HCT116 (cell line): ENCODE measurements at regions not wholly inside any gene's neighbourhood (a gene's known extent, or its start where the extent isn't known, plus 50 kb on each side); places are given as distances from the start of the nearest gene placed in this dataset.

Experiments used
- ATAC-seq: fragments of 200-7000 bp; cut with Tn5 transposase; 2 replicates; pipeline ENCODE4 v1.9.1; 2020; ENCODE audit warnings: mild to moderate bottlenecking, moderate library complexity
- BruUV-seq: library from RNA; stranded (reverse); fragments of 400-500 nt; replicated peaks from 2 replicates; lab custom pipeline; 2021; lab: Mats Ljungman, UMichigan
- CTCF ChIA-PET: fragments of 300-600 bp; sonication (Branson Sonifier 250); formaldehyde crosslinking; loops from one replicate; lab custom pipeline; 2021; ENCODE audit warnings: antibody characterized with exemption; lab: Charles Lee
- POLR2A ChIA-PET: fragments of 300-600, 350-600 bp; sonication (Branson Sonifier 250); formaldehyde crosslinking; loops from one replicate; lab custom pipeline; 2021; ENCODE audit warnings: antibody characterized with exemption; lab: Charles Lee
- RAD21 ChIA-PET, 2 experiments: fragments of 300-600 bp; sonication (Branson Sonifier 250); formaldehyde crosslinking; loops; one replicate each; lab custom pipeline; 2023; ENCODE audit warnings: low total read pairs in 2 of 2; ENCODE audit not compliant: uncharacterized antibody in 2 of 2, unreplicated experiment in 2 of 2, low non-redundant PET in 1 of 2; lab: Charles Lee
- DNase-seq: peaks from one replicate; pipeline ENCODE4 v3.0.0-alpha.2; 2010; ENCODE audit warnings: low read depth, low spot score
- H2AFZ ChIP-seq: fragments of 200-600 bp; shearing (Covaris generic), sonication (generic); 2 replicates; pipeline ENCODE4 v1.6.1; 2017; ENCODE audit warnings: low read depth, mixed run types, mixed read lengths, antibody characterized with exemption, low read length; ENCODE audit not compliant: poor library complexity, severe bottlenecking
- H3K27ac ChIP-seq: 2 replicates; pipeline ENCODE4 v1.5.1; 2012; ENCODE audit warnings: low read depth, low read length
- H3K27me3 ChIP-seq: fragments of 200-600 bp; sonication (generic); 2 replicates; pipeline ENCODE4 v1.6.1; 2016; ENCODE audit warnings: mixed run types, low read length, mixed read lengths; ENCODE audit not compliant: insufficient read depth
- H3K36me3 ChIP-seq, 2 experiments: fragments of 200-500 bp in 1 of 2; fragments of 200-600 bp in 1 of 2; sonication (Bioruptor generic) in 1 of 2; sonication (generic) in 1 of 2; 2 replicates each; pipeline versions ENCODE4 v1.5.1 to v1.6.1; 2014 to 2016; ENCODE audit warnings: low read length in 2 of 2, inconsistent platforms in 1 of 2, mixed read lengths in 1 of 2, mixed run types in 1 of 2; ENCODE audit not compliant: insufficient read depth in 2 of 2, control insufficient read depth in 1 of 2
- H3K4me1 ChIP-seq, 2 experiments: fragments of 200-600 bp in 1 of 2; sonication (generic) in 1 of 2; 2 replicates each; pipeline versions ENCODE4 v1.5.1 to v1.6.1; 2012 to 2017; ENCODE audit warnings: low read length in 2 of 2, inconsistent platforms in 1 of 2, mild to moderate bottlenecking in 1 of 2, mixed read lengths in 1 of 2, mixed run types in 1 of 2, moderate library complexity in 1 of 2; ENCODE audit not compliant: insufficient read depth in 2 of 2, control insufficient read depth in 1 of 2
- H3K4me2 ChIP-seq: fragments of 200-600 bp; sonication (generic); 2 replicates; pipeline ENCODE4 v1.6.1; 2017; ENCODE audit warnings: mixed run types, low read length, mixed read lengths
- H3K4me3 ChIP-seq, 2 experiments: fragments of 200-600 bp in 1 of 2; sonication (generic) in 1 of 2; replicated peaks in 1 of 2; 2 replicates each; pipeline ENCODE4 v1.5.1; 2011 to 2016; ENCODE audit warnings: low read length in 2 of 2, control low read depth in 1 of 2, low read depth in 1 of 2, mild to moderate bottlenecking in 1 of 2, mixed read lengths in 1 of 2, mixed run types in 1 of 2
- H3K79me2 ChIP-seq: fragments of 200-600 bp; sonication (generic); 2 replicates; pipeline ENCODE4 v1.6.1; 2017; ENCODE audit warnings: mild to moderate bottlenecking, mixed run types, low read length, moderate library complexity, mixed read lengths; ENCODE audit not compliant: insufficient read depth
- H3K9ac ChIP-seq: fragments of 200-600 bp; sonication (generic); 2 replicates; pipeline ENCODE4 v1.6.1; 2016; ENCODE audit warnings: low read length, mixed read lengths
- H3K9me2 ChIP-seq: fragments of 200-600 bp; sonication (generic), shearing (Covaris generic); 2 replicates; pipeline ENCODE4 v1.6.1; 2017; ENCODE audit warnings: mixed run types, mild to moderate bottlenecking, moderate library complexity; ENCODE audit not compliant: insufficient read depth
- H3K9me3 ChIP-seq, 2 experiments: fragments of 200-500 bp in 1 of 2; fragments of 200-600 bp in 1 of 2; sonication (Bioruptor generic) in 1 of 2; sonication (generic) in 1 of 2; 2 replicates each; pipeline ENCODE4 v1.6.1; 2014 to 2017; ENCODE audit warnings: low read length in 2 of 2, mixed read lengths in 2 of 2, inconsistent platforms in 1 of 2, low read depth in 1 of 2, mild to moderate bottlenecking in 1 of 2, mixed run types in 1 of 2, moderate library complexity in 1 of 2; ENCODE audit not compliant: control insufficient read depth in 1 of 2, insufficient read depth in 1 of 2
- H4K20me1 ChIP-seq: fragments of 200-600 bp; sonication (generic), shearing (Covaris generic); 2 replicates; pipeline ENCODE4 v1.6.1; 2017; ENCODE audit warnings: mixed run types, mild to moderate bottlenecking, moderate library complexity; ENCODE audit not compliant: insufficient read depth
- CBX3 ChIP-seq: IDR thresholded peaks from 2 replicates; pipeline ENCODE4 v1.6.1; 2012; ENCODE audit warnings: low read depth
- FOSL1 ChIP-seq: IDR thresholded peaks from 2 replicates; pipeline ENCODE4 v1.6.1; 2012; ENCODE audit warnings: low read depth
- TCF7L2 ChIP-seq: IDR thresholded peaks from 2 replicates; pipeline ENCODE4 v1.7.0; 2011; ENCODE audit warnings: borderline replicate concordance, inconsistent platforms; ENCODE audit not compliant: insufficient read depth, insufficient read length; ENCODE audit errors: extremely low read depth
- YY1 ChIP-seq: IDR thresholded peaks from 2 replicates; pipeline ENCODE4 v1.6.1; 2011; ENCODE audit warnings: low read length, low read depth, moderate library complexity, mild to moderate bottlenecking; ENCODE audit not compliant: insufficient replicate concordance; ENCODE audit errors: extremely low read depth
- ZNF274 ChIP-seq: fragments of 200-500 bp; sonication (Bioruptor generic); IDR thresholded peaks from 2 replicates; pipeline ENCODE4 v1.6.1; 2014; ENCODE audit warnings: mild to moderate bottlenecking, low read depth, low read length, inconsistent platforms
- intact Hi-C: fragments of 100-400 bp; cut with micrococcal nuclease; formaldehyde crosslinking; loops from 2 replicates; pipeline ENCODE4 v1.10.0; 2022
- TF ChIP-seq, protein P1 (sequence below): IDR thresholded peaks from 2 replicates; pipeline ENCODE4 v1.6.1; 2012

DNA sequence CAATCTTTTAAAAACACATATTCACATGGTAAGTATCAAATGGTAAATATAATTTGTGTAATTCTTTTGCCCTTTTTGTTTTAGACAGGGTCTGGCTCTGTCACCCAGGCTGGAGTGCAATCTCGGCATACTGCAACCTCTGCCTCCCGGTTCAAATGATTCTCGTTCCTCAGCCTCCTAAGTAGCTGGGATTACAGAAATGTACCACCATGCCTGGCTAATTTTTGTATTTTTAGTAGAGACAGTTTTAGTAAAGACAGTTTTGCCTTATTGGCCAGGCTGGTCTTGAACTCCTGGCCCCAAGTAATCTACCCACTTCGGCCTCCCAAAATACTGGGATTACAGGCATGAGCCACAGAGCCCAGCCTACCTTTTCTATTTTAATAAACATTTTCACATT, 182.2 kb downstream of the MYCN start:
- H3K4me3 ChIP-seq = no peak overlapping the region
- intact Hi-C loops = no loop called here
- no peaks in the 10 kb centered on the region for H3K9me2 ChIP-seq
- no TSS peak for BruUV-seq
- no peaks in the 10 kb centered on the region for H3K27me3 ChIP-seq
- no peaks in the 10 kb centered on the region for H3K36me3 ChIP-seq
- H3K4me1 ChIP-seq = no peaks in the 10 kb centered on the region
- no peaks in the 10 kb centered on the region for H3K9me3 ChIP-seq
- H3K4me2 ChIP-seq = no peak overlapping the region
- no peaks in the 10 kb centered on the region for H3K79me2 ChIP-seq
- ChIA-PET RAD21 (no interaction called here), CTCF (no interaction called here), POLR2A (no interaction called here)
- ATAC-seq (no peak), DNase-seq (no peak)
- TF ChIP-seq, protein P1, sequence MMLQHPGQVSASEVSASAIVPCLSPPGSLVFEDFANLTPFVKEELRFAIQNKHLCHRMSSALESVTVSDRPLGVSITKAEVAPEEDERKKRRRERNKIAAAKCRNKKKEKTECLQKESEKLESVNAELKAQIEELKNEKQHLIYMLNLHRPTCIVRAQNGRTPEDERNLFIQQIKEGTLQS = no peak
- TF ChIP-seq CBX3 = no peak
- no peak for TF ChIP-seq YY1
- TF ChIP-seq ZNF274 = no peak
- H3K9ac ChIP-seq = no peak overlapping the region
- H3K27ac ChIP-seq = no peak overlapping the region
- H2AFZ ChIP-seq = no peak overlapping the region
- no peaks in the 10 kb centered on the region for H4K20me1 ChIP-seq

DNA sequence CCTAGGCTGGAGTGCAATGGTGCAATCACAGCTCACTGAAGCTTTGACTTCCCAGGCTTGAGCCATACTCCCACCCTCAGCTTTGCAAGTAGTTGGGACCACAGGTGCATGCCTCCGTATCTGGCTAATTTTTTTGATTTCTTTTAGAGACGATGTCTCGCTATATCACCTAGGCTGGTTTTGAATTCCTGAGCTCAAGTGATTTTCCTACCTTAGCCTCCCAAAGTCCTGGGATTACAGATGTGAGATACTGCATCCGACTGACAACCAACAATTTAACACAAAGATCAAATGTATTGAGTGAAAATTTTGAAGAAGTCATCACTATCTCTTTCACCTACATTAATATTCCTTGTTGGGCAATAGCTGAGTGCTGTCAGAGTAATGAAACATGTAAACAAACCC, 181.6 kb downstream of the MYCN start:
- intact Hi-C loops = no loop called here
- TF ChIP-seq ZNF274 = no peak
- TF ChIP-seq FOSL1 = no peak
- no peak for TF ChIP-seq TCF7L2
- TF ChIP-seq, all 23 proteins: peak for 0
- DNase-seq (no peak), ATAC-seq (no peak)
- BruUV-seq = no TSS peak
- Histone ChIP-seq H3K9me2 (no peaks in the 10 kb centered on the region), H4K20me1 (no peaks in the 10 kb centered on the region), H3K27ac (no peak overlapping the region), H3K36me3 (no peaks in the 10 kb centered on the region), H3K79me2 (no peaks in the 10 kb centered on the region), H3K9ac (no peak overlapping the region), H3K27me3 (no peaks in the 10 kb centered on the region), H2AFZ (no peak overlapping the region), H3K4me1 (no peaks in the 10 kb centered on the region), H3K4me3 (no peak overlapping the region), H3K4me2 (no peak overlapping the region), H3K9me3 (no peaks in the 10 kb centered on the region)
- CTCF ChIA-PET = no interaction called here
- RAD21 ChIA-PET = no interaction called here
- POLR2A ChIA-PET = no interaction called here
